PC-3 (cell line): ENCODE measurements at regions not wholly inside any gene's neighbourhood (a gene's known extent, or its start where the extent isn't known, plus 50 kb on each side); places are given as distances from the start of the nearest gene placed in this dataset.

Experiments
- CTCF ChIP-seq: fragments of 300-600 bp; sonication (generic); conservative IDR thresholded peaks from 2 replicates; pipeline ENCODE4 v1.5.1; 2017; ENCODE audit warnings: antibody characterized with exemption, low read depth, mild to moderate bottlenecking, low read length
- EZH2 ChIP-seq: fragments of 300-600 bp; sonication (generic); IDR thresholded peaks from one replicate; pipeline ENCODE4 v1.6.1; 2017; ENCODE audit warnings: antibody characterized with exemption, mild to moderate bottlenecking, low read length; ENCODE audit not compliant: unreplicated experiment

- TF ChIP-seq CTCF (no peak), EZH2 (no peak)
These were observed 315.4 kb upstream of the ADCY2 start for GRCh38 chr5:7080501-7080900.
